ENCODE measurements at regions not wholly inside any gene's neighbourhood (a gene's known extent, or its start where the extent isn't known, plus 50 kb on each side); places are given as distances from the start of the nearest gene placed in this dataset.

DNA sequence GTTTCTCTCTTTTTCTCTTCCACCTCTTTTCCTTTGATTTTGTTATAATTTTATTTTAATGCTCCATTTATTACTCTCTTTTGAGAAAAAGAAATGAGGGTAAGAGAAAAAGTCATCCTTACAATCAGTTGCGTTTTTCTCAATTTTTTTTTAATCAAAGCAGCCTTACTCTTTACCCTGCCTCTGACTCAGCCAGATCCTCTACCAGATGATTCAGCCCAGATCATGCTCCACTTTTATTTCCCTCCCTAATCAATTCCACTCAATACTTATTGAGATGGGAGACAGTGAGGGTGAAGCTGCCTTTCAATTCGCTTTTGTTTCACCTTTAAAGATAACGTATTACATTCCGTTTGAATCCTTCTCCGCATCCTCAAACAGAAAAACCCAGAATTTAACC lies 337.9 kb downstream of the SATB2 start:
- CTCF ChIA-PET = no interaction called here

DNA sequence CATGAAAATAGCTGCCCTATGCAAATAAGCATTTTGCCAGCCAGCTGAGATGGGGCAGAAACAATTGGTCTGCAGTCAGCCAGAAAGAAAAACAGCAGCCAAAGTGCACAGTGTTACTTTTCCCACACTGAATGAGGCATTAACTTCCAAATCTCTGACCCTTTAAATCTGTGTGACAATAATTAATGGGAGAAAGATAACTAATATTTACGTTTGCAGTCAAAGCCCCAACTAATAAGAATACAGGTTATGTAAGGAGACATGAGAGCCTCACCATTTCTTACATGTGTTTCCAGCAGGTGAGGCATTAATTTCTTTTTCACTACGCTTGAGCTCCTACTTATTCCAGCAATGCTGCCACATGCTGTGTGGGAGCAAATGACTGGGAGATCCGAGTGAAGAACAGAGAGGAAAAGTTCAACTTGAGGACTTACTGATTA lies 339.0 kb downstream of the SATB2 start:
- FAIRE-seq (no peak), DNase-seq (ENCODE audit: low read depth, low spot score) (no peak)
- no peak overlapping the region for H2AFZ ChIP-seq (ENCODE audit: low read depth, low read length)
- no peak overlapping the region for H3K4me3 ChIP-seq (replicated peaks in 1 of 3; ENCODE audit: insufficient read depth in 1 of 3, low read depth in 1 of 3, low read length in 3 of 3)
- H3K27ac ChIP-seq (ENCODE audit: insufficient read depth, low read depth, low read length) = no peak overlapping the region
- POLR2A ChIA-PET = no interaction called here
- no peak overlapping the region for H3K9ac ChIP-seq (replicated peaks; ENCODE audit: extremely low read depth, insufficient read depth, low read length)
- H3K9me1 ChIP-seq (replicated peaks; ENCODE audit: control insufficient read depth, extremely low read depth, insufficient read depth, low read length) = no peaks in the 10 kb centered on the region
- H3K4me2 ChIP-seq (ENCODE audit: insufficient read depth, low read length) = no peak overlapping the region
- TF ChIP-seq, protein P1, sequence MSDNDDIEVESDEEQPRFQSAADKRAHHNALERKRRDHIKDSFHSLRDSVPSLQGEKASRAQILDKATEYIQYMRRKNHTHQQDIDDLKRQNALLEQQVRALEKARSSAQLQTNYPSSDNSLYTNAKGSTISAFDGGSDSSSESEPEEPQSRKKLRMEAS (IDR thresholded peaks at IDR 0.05; ENCODE audit: insufficient read depth, insufficient read length) = no peak
- TF ChIP-seq EZH2 (IDR thresholded peaks at IDR 0.05; ENCODE audit: borderline replicate concordance, low read depth, low read length, severe bottlenecking) (no peak), FOS (IDR thresholded peaks at IDR 0.05; ENCODE audit: borderline replicate concordance, insufficient read depth, low read length) (no peak), JUN (IDR thresholded peaks at IDR 0.05; ENCODE audit: borderline replicate concordance, insufficient read depth, insufficient read length, low read depth) (no peak), POLR2AphosphoS5 (IDR thresholded peaks at IDR 0.05; ENCODE audit: insufficient read depth, low read depth, low read length) (no peak), MYC (IDR thresholded peaks at IDR 0.05; ENCODE audit: low read depth, low read length) (no peak), GATA2 (IDR thresholded peaks at IDR 0.05; ENCODE audit: insufficient read depth, insufficient read length, low read depth, low read length) (no peak), POLR2A (IDR thresholded peaks at IDR 0.05; ENCODE audit: low read depth, low read length) (no peak)
- TF ChIP-seq, protein P2, sequence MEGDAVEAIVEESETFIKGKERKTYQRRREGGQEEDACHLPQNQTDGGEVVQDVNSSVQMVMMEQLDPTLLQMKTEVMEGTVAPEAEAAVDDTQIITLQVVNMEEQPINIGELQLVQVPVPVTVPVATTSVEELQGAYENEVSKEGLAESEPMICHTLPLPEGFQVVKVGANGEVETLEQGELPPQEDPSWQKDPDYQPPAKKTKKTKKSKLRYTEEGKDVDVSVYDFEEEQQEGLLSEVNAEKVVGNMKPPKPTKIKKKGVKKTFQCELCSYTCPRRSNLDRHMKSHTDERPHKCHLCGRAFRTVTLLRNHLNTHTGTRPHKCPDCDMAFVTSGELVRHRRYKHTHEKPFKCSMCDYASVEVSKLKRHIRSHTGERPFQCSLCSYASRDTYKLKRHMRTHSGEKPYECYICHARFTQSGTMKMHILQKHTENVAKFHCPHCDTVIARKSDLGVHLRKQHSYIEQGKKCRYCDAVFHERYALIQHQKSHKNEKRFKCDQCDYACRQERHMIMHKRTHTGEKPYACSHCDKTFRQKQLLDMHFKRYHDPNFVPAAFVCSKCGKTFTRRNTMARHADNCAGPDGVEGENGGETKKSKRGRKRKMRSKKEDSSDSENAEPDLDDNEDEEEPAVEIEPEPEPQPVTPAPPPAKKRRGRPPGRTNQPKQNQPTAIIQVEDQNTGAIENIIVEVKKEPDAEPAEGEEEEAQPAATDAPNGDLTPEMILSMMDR (IDR thresholded peaks at IDR 0.05; ENCODE audit: extremely low read depth in 1 of 2, insufficient read depth in 1 of 2, low read depth in 1 of 2, low read length in 2 of 2) = no peak
- H3K79me2 ChIP-seq (ENCODE audit: control insufficient read depth, insufficient read depth, low read length) = no peaks in the 10 kb centered on the region
- dilution Hi-C loops (cut with MboI; ENCODE audit: extremely low pct_ligation_motif_present, low sequenced_read_pairs) = no loop called here
- H3K4me1 ChIP-seq (ENCODE audit: control insufficient read depth, extremely low read depth, insufficient read depth, low read length) = no peaks in the 10 kb centered on the region
- no peaks in the 10 kb centered on the region for H3K9me3 ChIP-seq (replicated peaks; ENCODE audit: control insufficient read depth, insufficient read depth, low read length)
- BruUV-seq (replicated peaks) = no TSS peak
- no peaks in the 10 kb centered on the region for H4K20me1 ChIP-seq (replicated peaks; ENCODE audit: control insufficient read depth, extremely low read depth, insufficient read depth, low read length)
- CTCF ChIA-PET = no interaction called here
- intact Hi-C loops (cut with micrococcal nuclease) = no loop called here
- H3K27me3 ChIP-seq (ENCODE audit: control insufficient read depth in 2 of 2, insufficient read depth in 2 of 2, low read length in 2 of 2) = no peaks in the 10 kb centered on the region
- H3K36me3 ChIP-seq (ENCODE audit: control insufficient read depth in 2 of 2, extremely low read depth in 1 of 2, insufficient read depth in 2 of 2, low read length in 2 of 2) = no peaks in the 10 kb centered on the region

More for the DNA sequence above, 337.9 kb downstream of the SATB2 start:
- Histone ChIP-seq H3K4me2 (ENCODE audit: insufficient read depth, low read length) (no peak overlapping the region), H3K79me2 (ENCODE audit: control insufficient read depth, insufficient read depth, low read length) (no peaks in the 10 kb centered on the region), H3K27me3 (ENCODE audit: control insufficient read depth in 2 of 2, insufficient read depth in 2 of 2, low read length in 2 of 2) (no peaks in the 10 kb centered on the region), H3K27ac (ENCODE audit: insufficient read depth, low read depth, low read length) (no peak overlapping the region), H3K9me3 (replicated peaks; ENCODE audit: control insufficient read depth, insufficient read depth, low read length) (no peaks in the 10 kb centered on the region), H2AFZ (ENCODE audit: low read depth, low read length) (no peak overlapping the region), H3K9me1 (replicated peaks; ENCODE audit: control insufficient read depth, extremely low read depth, insufficient read depth, low read length) (no peaks in the 10 kb centered on the region), H3K36me3 (ENCODE audit: control insufficient read depth in 2 of 2, extremely low read depth in 1 of 2, insufficient read depth in 2 of 2, low read length in 2 of 2) (no peaks in the 10 kb centered on the region), H4K20me1 (replicated peaks; ENCODE audit: control insufficient read depth, extremely low read depth, insufficient read depth, low read length) (no peaks in the 10 kb centered on the region), H3K4me1 (ENCODE audit: control insufficient read depth, extremely low read depth, insufficient read depth, low read length) (no peaks in the 10 kb centered on the region), H3K4me3 (replicated peaks in 1 of 3; ENCODE audit: insufficient read depth in 1 of 3, low read depth in 1 of 3, low read length in 3 of 3) (no peak overlapping the region), H3K9ac (replicated peaks; ENCODE audit: extremely low read depth, insufficient read depth, low read length) (no peak overlapping the region)
- DNase-seq (ENCODE audit: low read depth, low spot score) = no peak
- TF ChIP-seq POLR2A (IDR thresholded peaks at IDR 0.05; ENCODE audit: low read depth, low read length) = no peak
- intact Hi-C loops (cut with micrococcal nuclease) (no loop called here), dilution Hi-C loops (cut with MboI; ENCODE audit: extremely low pct_ligation_motif_present, low sequenced_read_pairs) (no loop called here)
- FAIRE-seq = no peak
- POLR2A ChIA-PET = no interaction called here
- BruUV-seq (replicated peaks) = no TSS peak
